Parathyroid adenoma (tissue), 2 donors: ENCODE measurements at regions not wholly inside any gene's neighbourhood (a gene's known extent, or its start where the extent isn't known, plus 50 kb on each side); places are given as distances from the start of the nearest gene placed in this dataset.

ENCODE experiments used
- H2AFZ ChIP-seq: fragments of 300-600 bp; sonication (generic); one replicate; pipeline ENCODE4 v1.7.0; 2017; ENCODE audit warnings: antibody characterized with exemption, mild to moderate bottlenecking
- H3K27ac ChIP-seq: fragments of 300-600 bp; sonication (generic); one replicate; pipeline ENCODE4 v1.7.0; 2017
- H3K27me3 ChIP-seq: fragments of 300-600 bp; sonication (generic); one replicate; pipeline ENCODE4 v1.7.0; 2017; ENCODE audit warnings: low read length; ENCODE audit not compliant: control insufficient read depth, insufficient read depth
- H3K36me3 ChIP-seq: fragments of 300-600 bp; sonication (generic); one replicate; pipeline ENCODE4 v1.7.0; 2017; ENCODE audit warnings: low read length; ENCODE audit not compliant: control insufficient read depth, insufficient read depth
- H3K4me1 ChIP-seq: fragments of 300-600 bp; sonication (generic); one replicate; pipeline ENCODE4 v1.7.0; 2017; ENCODE audit warnings: control low read depth
- H3K4me2 ChIP-seq: fragments of 300-600 bp; sonication (generic); one replicate; pipeline ENCODE4 v1.7.0; 2017; ENCODE audit warnings: low read length
- H3K4me3 ChIP-seq: fragments of 300-600 bp; sonication (generic); one replicate; pipeline ENCODE4 v1.7.0; 2017; ENCODE audit warnings: low read depth, low read length
- H3K79me2 ChIP-seq: fragments of 300-600 bp; sonication (generic); one replicate; pipeline ENCODE4 v1.7.0; 2017; ENCODE audit warnings: control low read depth
- H3K9ac ChIP-seq: fragments of 300-600 bp; sonication (generic); one replicate; pipeline ENCODE4 v1.7.0; 2017; ENCODE audit warnings: mild to moderate bottlenecking
- H3K9me3 ChIP-seq: fragments of 300-600 bp; sonication (generic); one replicate; pipeline ENCODE4 v1.7.0; 2017; ENCODE audit warnings: low read length; ENCODE audit not compliant: control insufficient read depth
- TF ChIP-seq, protein P1 (sequence below): fragments of 300-600 bp; sonication (generic); IDR thresholded peaks from one replicate; pipeline ENCODE4 v1.7.0; 2017; ENCODE audit warnings: antibody characterized with exemption, mild to moderate bottlenecking
- donor health status: primary hyperparathyroidism.

DNA sequence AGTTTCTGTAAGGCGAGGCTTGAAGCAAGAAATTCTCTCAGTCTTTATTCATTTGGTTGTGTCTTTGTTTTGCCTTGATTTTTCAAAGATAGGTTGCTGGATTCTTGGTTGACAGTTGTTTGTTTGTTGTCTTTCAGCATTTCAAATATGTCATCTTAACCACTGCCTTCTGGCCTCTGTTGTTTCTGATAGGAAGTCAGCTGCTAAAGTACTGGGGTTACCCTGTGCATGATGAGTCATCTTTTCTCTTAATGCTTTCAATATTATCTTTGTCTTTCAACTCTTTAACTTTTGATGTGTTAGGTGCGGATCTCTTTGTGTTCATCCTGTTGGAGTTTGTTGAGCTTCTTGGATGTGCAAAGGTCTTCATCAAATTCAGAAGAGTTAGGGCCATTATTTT is 1571.3 kb downstream of the MAT2B start:
- Histone ChIP-seq H3K4me2 (no peak overlapping the region), H3K79me2 (no peaks in the 10 kb centered on the region), H2AFZ (no peak overlapping the region), H3K9me3 (no peaks in the 10 kb centered on the region), H3K9ac (no peak overlapping the region), H3K4me1 (no peaks in the 10 kb centered on the region), H3K36me3 (no peaks in the 10 kb centered on the region), H3K27me3 (no peaks in the 10 kb centered on the region), H3K4me3 (no peak overlapping the region), H3K27ac (no peak overlapping the region)
- TF ChIP-seq, protein P1, sequence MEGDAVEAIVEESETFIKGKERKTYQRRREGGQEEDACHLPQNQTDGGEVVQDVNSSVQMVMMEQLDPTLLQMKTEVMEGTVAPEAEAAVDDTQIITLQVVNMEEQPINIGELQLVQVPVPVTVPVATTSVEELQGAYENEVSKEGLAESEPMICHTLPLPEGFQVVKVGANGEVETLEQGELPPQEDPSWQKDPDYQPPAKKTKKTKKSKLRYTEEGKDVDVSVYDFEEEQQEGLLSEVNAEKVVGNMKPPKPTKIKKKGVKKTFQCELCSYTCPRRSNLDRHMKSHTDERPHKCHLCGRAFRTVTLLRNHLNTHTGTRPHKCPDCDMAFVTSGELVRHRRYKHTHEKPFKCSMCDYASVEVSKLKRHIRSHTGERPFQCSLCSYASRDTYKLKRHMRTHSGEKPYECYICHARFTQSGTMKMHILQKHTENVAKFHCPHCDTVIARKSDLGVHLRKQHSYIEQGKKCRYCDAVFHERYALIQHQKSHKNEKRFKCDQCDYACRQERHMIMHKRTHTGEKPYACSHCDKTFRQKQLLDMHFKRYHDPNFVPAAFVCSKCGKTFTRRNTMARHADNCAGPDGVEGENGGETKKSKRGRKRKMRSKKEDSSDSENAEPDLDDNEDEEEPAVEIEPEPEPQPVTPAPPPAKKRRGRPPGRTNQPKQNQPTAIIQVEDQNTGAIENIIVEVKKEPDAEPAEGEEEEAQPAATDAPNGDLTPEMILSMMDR: no peak

DNA sequence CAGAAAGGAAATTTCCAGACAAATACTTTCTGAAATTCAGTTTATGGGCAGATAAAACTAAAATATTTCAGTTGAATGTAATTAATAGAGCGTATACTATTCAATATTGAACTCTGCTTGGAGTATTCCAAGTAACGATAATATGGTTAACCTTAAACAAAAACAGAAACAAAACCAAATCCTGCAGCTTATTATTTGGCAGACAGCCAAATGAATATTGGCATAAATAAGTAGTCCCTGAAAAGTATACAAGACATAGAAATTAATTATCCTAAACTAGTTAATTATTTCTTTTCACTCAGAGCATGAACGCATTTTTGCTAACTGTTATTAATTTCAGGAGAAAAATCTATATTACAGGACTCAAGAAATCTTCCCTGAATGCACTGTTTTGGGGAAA is 1574.0 kb downstream of the MAT2B start:
- Histone ChIP-seq H3K9me3 (no peaks in the 10 kb centered on the region), H3K9ac (no peak overlapping the region), H3K79me2 (no peaks in the 10 kb centered on the region), H3K4me1 (no peaks in the 10 kb centered on the region), H2AFZ (no peak overlapping the region), H3K4me3 (no peak overlapping the region), H3K27me3 (no peaks in the 10 kb centered on the region), H3K36me3 (no peaks in the 10 kb centered on the region), H3K4me2 (no peak overlapping the region), H3K27ac (no peak overlapping the region)
- TF ChIP-seq, protein P1: no peak

- Histone ChIP-seq H3K4me2 (no peak overlapping the region), H3K27ac (no peak overlapping the region), H3K27me3 (no peaks in the 10 kb centered on the region), H2AFZ (no peak overlapping the region), H3K9me3 (no peaks in the 10 kb centered on the region), H3K9ac (no peak overlapping the region), H3K4me3 (no peak overlapping the region), H3K79me2 (no peaks in the 10 kb centered on the region), H3K4me1 (no peaks in the 10 kb centered on the region), H3K36me3 (no peaks in the 10 kb centered on the region)
- TF ChIP-seq, protein P1: no peak
Measured at GRCh38 chr5:165083394-165083793, 1578.0 kb downstream of the MAT2B start.

GRCh38 chr5:165086465-165086864 is 1581.0 kb downstream of the MAT2B start:
- Histone ChIP-seq H3K4me3 (no peak overlapping the region), H3K27me3 (no peaks in the 10 kb centered on the region), H3K79me2 (no peaks in the 10 kb centered on the region), H3K9ac (no peak overlapping the region), H3K4me2 (no peak overlapping the region), H3K36me3 (no peaks in the 10 kb centered on the region), H3K9me3 (no peaks in the 10 kb centered on the region), H3K4me1 (no peaks in the 10 kb centered on the region), H2AFZ (no peak overlapping the region), H3K27ac (no peak overlapping the region)
- TF ChIP-seq, protein P1: no peak

DNA sequence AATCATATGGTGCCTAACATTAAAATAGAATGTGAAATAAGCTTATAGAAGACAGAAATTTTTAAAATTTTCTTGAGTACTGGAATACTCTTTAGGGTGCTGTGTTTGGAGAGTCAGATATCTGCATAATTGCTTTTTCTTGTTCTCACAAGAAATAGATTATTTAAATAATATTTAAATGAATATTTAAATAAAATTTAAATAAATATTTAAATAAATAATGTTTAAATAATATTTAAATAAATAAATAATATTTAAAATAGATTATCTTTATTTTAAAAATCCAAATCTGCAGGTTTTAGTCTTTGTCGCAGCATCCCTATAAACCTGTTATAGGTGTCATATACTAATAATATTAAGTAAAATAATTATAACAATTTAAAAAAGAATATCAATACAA is 1589.4 kb downstream of the MAT2B start:
- no peak overlapping the region for H3K9ac ChIP-seq
- H3K4me2 ChIP-seq: no peak overlapping the region
- H3K9me3 ChIP-seq: no peaks in the 10 kb centered on the region
- TF ChIP-seq, protein P1: no peak
- no peak overlapping the region for H3K27ac ChIP-seq
- H3K27me3 ChIP-seq: no peaks in the 10 kb centered on the region
- H3K4me3 ChIP-seq: no peak overlapping the region
- H3K4me1 ChIP-seq: no peaks in the 10 kb centered on the region
- H3K79me2 ChIP-seq: no peaks in the 10 kb centered on the region
- no peaks in the 10 kb centered on the region for H3K36me3 ChIP-seq
- H2AFZ ChIP-seq: no peak overlapping the region
